Hepatocyte (in vitro differentiated cells): ENCODE measurements at regions not wholly inside any gene's neighbourhood (a gene's known extent, or its start where the extent isn't known, plus 50 kb on each side); places are given as distances from the start of the nearest gene placed in this dataset.

Source experiments
- EZH2 ChIP-seq: fragments of 200-600 bp; sonication (generic); IDR thresholded peaks from 2 replicates; pipeline ENCODE4 v1.6.1; 2016; ENCODE audit warnings: antibody characterized with exemption, mild to moderate bottlenecking, borderline replicate concordance
- EZH2phosphoT487 ChIP-seq: fragments of 200-600 bp; sonication (generic); IDR thresholded peaks from one replicate; pipeline ENCODE4 v1.6.1; 2018; ENCODE audit warnings: antibody characterized with exemption, mild to moderate bottlenecking, low read depth, moderate library complexity; ENCODE audit not compliant: unreplicated experiment, severe bottlenecking
- TF ChIP-seq, protein P1 (sequence below): fragments of 200-600 bp; sonication (generic); IDR thresholded peaks from 2 replicates; pipeline ENCODE4 v1.5.1; 2016; ENCODE audit warnings: antibody characterized with exemption, mild to moderate bottlenecking; ENCODE audit not compliant: poor library complexity

DNA sequence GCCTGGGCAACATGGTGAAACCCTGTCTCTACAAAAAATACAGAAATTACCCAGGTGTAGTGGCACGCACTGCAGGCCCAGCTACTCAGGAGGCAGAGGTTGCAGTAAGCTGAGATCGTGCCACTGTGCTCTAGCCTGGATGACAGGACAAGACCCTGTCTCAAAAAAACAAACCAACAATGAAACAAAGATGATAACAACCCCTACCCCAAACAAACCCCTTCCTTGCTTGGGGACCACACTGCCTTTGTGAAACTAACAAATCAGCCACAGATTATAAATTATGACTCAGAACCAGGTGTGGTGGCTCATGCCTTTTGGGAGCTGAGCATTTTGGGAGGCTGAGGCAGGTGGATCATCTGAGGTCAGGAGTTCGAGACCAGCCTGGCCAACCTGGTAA, 75.3 kb upstream of the RPH3AL start:
- TF ChIP-seq, protein P1, sequence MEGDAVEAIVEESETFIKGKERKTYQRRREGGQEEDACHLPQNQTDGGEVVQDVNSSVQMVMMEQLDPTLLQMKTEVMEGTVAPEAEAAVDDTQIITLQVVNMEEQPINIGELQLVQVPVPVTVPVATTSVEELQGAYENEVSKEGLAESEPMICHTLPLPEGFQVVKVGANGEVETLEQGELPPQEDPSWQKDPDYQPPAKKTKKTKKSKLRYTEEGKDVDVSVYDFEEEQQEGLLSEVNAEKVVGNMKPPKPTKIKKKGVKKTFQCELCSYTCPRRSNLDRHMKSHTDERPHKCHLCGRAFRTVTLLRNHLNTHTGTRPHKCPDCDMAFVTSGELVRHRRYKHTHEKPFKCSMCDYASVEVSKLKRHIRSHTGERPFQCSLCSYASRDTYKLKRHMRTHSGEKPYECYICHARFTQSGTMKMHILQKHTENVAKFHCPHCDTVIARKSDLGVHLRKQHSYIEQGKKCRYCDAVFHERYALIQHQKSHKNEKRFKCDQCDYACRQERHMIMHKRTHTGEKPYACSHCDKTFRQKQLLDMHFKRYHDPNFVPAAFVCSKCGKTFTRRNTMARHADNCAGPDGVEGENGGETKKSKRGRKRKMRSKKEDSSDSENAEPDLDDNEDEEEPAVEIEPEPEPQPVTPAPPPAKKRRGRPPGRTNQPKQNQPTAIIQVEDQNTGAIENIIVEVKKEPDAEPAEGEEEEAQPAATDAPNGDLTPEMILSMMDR, result no peak
- TF ChIP-seq EZH2 (no peak), EZH2phosphoT487 (no peak)
